ENCODE measurements at regions not wholly inside any gene's neighbourhood (a gene's known extent, or its start where the extent isn't known, plus 50 kb on each side); places are given as distances from the start of the nearest gene placed in this dataset.
"Not testable (repeated sequence)": the region's sequence is repeated elsewhere in the genome, so short reads cannot be mapped to it uniquely, and the experiment has no call there.

DNA sequence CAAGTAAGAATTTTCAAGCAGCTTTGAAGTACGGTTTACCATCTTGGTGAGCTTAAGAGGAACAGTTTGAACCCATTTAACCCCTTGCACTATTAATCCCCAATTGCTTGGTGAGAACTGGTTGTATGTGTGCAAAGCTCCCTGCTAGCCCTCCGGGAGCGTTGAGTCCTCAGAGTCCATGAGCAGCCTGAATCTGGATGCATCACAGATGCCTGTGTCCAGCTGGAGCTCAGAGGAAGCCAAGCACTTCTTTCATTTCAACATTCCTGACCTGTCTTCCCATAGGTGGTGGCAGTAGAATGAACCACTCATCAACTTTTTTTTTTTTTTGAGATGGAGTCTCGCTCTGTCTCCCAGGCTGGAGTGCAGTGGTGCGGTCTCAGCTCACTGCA is 199.9 kb upstream of the IRF2BP2 start:
- DNase-seq, result not testable (repeated sequence)

DNA sequence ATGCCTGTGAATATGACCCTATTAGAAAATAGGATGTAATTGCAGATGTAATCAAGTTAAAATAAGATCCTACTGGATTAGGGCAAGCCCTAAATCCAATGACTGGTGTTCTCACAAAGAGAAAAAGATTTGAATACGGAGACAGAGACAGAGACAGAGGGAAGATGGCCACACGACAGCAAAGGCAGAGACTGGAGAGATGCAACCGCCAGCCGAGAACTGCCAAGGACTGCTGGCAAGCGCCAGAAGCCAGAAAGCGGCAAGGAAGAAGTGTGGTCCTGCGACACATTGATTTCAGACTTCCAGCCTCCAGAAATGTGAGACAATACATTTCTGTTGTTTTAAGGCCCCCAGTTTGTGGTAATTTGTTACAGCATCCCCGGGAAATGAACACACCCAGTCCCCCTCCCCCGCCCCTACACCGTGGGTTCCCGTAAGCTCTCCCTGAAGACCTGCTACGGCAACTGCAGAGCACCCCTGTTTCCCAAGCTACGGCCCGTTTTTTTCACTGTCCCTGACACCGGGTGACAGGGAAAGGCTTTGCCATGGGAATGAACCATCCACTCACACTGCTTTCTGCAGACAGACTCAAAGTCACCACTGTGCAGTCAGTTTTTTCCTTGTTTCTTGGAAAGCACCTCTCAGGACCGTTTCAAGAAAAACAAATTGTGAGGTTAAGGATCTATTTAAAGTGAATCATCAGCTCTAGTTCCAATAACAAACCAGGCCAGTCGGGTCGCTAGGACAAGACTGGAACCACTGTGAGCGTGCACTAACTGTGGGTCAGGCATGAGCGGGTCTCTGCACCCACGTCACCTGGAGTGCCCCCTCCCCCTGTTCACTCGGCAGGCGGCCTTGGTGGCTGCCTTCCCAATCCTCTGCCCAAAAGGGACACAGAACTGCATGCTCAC is 199.2 kb upstream of the IRF2BP2 start:
- not testable (repeated sequence) for DNase-seq

DNA sequence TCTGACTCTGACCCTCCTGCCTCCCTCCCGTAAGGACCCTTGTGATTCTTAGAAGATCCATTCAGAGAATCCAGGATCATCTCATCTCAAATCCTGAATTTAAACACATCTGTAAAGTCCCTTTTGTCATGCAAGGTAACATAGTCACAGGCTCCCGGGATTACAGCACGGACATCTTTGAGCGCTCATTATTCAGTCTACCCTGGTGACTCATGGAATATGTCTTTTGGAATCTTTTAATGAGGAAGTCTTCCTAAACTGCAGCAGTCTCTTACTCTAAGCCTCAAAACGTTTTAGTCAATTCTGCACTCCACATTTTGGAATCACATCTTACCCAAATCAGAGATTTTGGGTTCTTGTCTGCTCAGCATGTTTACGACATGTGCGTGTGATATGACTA is 198.5 kb upstream of the IRF2BP2 start:
- DNase-seq, result not testable (repeated sequence)

DNA sequence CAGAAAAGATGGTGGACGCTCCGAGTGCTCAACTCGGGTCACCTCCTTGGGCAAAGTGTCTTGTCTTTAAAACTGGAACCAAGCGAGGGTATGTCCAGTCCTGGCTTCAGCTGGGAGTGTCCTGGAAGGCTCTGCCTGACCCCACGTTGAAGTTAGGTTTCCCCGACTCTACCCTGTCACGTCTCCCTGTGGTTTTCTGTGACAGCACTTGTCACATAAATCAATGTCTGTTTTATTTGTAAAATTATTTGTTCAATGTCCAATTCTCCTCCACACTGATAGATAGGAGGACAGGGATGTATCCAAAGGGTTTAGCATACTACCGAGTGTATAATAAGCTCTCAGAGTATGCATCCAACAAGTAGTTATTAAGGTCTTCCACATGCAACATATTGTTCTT is 197.7 kb upstream of the IRF2BP2 start:
- DNase-seq, result not testable (repeated sequence)

DNA sequence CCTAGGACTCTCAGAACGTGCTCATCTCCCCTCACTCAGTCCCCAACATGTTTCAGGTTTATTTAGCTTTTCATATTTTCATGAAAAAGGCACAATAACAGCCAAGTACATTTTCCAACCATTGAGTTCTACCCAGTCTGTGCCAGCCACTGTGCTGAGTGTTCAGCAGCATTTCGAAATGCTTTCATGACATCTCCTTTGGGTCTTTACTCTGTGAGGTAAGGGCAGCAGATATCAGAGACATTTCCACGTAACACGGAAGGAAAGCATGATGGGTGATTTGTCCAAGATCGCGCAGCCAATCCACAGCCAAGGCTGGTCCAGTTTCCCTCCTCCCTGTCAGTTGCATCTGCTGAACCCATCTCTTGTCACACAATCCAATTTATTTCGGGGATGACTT is 192.6 kb upstream of the IRF2BP2 start:
- DNase-seq, result not testable (repeated sequence)

DNA sequence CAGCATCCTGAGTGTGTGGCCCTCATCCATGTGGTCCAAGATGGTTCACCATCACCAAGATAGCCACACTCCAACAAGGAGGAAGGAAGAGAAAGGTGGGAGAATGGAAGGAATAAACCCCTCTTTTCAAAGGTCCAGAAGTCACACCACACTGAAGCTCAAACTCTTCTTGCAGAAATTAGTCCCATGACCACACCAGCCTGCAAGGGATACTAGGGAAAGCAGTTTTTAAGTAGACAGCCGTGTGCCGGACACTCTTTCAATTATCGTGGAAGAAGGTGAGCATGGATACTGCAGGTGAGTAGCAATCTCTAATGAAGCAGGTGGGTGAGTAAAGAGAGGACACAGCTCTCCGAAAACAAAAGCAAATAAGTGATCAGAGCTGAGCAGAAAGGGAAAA is 191.7 kb upstream of the IRF2BP2 start:
- not testable (repeated sequence) for DNase-seq

DNA sequence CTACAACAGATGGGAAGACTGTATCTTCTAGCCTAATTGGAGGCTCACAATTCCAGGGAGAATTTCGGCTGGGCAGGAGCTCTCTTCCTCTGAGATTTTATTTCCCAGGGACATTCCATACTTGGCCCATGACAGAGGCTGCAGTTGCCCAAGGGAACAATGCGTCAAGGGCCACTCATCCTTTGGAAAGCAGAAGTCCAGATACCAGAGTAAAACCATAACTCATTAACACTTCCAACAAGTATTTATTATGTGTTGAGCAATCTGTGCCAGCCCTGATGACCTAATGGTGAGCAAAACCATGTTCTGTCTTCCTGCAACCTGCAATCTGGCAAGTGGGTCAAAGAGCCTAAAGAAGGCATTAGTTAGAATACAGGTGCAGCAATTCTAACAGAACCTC is 191.2 kb upstream of the IRF2BP2 start:
- not testable (repeated sequence) for DNase-seq

DNA sequence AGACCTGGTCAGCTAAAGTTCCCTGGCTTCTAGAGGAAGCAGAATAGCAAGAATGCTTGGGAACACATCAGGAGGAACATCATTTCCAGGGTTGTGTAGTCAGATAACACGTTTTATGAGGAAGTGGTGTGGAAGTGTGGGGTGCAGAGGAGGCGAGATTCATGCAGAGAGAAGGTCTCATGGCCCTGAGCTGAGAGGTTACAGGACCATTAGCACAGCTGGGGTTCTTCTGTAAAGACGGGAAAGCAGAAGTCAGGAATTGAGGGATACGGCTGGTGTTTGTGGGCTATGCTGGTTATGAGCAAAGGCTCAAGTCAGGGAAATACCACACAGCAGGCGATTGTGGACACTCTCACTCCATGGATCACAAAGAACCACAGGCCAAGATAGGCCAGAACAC is 190.6 kb upstream of the IRF2BP2 start:
- not testable (repeated sequence) for DNase-seq

DNA sequence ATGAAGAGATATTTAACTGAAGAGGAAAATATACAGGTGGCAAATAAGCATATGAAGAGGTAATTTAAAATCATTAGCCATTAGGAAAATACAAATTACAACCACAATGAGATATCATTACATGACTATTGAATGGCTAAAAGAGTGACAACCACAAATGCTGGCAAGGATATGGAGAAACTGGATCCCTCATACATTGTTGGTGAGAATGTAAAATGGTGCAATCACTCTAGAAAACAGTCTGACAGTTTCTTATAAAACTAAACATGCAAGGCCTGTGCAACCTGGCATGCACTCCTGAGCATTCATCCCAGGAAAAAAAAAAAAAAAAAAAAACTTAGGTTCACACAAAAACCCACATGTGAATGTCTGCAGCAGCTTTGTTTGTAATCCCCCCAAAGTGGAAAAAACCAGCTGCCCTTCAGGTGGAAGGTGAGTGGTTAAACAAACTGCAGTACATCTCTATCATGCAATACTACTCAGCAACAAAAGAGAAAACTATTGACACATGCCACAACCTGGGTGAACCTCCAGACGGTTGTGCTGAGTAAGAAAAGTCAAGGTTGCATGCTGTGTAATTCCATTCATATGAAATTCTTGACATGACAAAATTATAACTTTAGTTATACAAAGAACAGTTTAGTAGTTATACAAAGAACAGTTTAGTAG is 189.2 kb upstream of the IRF2BP2 start:
- not testable (repeated sequence) for DNase-seq

DNA sequence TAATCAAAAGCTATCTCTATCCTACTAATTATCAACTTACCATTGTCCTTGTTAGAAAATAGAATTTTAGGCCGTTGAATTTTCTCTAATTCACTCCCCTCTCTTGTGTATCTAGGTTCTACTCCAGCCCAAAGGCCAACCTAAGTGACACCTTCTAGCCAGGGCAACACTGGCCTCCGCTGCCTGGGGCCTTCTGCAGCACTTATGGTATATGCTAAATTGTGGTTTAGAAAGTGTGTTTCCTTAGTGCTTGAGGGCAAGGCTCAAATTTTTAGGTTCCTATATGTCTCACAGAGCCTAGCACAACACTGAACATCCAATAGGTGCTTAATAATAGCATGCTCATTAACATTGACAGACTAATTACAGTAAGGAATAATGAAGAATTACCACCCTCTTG is 187.2 kb upstream of the IRF2BP2 start:
- DNase-seq, result not testable (repeated sequence)

DNA sequence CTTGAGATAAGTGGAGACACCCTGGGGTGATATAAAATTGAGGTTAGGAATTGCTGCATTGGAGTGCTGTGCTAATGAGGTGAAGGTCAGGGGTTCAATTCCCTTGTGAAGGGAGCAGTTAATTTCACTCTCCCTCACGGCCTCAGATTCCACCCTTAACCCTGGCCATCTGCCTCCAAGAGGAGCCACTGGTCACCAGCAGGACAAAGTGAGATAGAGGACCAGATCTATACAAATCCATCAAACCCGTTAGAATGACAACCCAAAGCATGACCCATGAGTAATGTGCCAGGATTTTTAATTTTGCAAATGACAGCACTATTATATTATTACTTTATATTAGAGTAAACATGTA is 186.4 kb upstream of the IRF2BP2 start:
- DNase-seq, result not testable (repeated sequence)

DNA sequence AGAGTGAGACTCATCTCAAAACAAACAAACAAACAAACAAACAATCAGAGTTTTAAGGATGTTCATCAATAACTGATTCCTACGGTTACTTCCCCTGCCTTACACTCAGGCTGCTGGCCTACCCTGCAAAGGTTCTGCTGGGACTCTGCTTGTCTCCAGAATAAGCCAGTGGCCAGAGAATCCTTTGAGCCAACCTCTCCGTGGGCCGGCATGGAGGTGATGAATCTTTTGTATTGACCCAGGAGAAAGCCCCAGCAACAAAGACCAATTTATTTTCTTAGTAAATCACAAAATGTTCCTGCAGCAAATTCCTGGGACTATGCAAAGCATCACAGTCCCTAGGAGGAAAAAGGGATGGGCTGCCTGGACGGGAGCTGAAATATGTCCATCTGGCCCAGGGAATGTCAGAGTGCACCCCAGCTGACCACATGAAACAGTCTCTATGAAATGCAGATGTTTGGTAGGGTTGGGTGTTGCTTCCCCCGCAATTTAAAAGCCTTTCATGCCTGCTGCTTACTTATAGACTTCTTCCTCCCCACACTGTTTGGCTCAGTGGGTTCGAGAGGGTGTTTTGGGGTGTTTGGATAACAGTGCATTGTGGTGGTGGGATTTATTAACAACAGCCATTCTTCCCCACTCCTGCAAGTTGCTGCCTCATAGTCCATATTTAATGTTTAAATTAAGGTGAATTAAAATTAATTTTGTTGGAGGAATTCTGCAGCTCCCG is 185.9 kb upstream of the IRF2BP2 start:
- DNase-seq, result not testable (repeated sequence)

DNA sequence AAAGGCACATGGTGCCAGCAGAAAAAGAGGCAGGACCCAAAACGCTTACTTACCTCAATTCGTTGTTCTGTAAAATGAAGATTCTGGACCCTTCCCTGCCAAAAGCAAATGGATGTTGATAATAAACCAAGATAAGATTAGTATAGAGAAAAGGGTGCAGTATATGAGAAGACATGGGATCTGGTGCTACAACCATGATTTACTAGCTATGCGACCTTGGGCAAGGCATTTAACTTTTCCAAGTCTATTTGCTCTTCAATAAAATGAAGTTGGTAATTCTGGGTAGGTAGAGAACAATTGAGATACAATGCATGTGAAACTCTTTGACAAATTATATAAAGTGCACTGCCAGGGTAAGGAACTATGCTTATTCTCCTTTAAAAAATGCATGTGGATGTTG is 185.0 kb upstream of the IRF2BP2 start:
- DNase-seq, result not testable (repeated sequence)

DNA sequence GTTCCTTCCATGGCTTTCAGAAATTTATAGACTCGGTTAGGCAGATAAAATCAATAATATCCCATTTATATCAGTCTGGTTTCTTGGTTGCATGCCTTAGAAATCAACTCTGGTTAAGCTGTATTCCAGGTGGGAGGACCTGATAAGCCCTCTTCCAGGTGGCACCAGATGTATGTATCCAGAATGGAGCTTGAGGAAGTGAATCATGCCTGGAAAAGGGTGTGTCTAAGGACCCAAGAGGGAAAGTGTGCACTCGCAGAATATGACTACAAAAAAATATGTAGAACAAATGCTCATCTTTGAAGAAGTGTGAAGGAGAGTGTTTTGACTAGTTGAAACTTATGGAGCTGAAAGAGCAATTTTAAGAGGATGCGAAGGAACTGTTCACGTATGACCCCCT is 184.5 kb upstream of the IRF2BP2 start:
- not testable (repeated sequence) for DNase-seq

DNA sequence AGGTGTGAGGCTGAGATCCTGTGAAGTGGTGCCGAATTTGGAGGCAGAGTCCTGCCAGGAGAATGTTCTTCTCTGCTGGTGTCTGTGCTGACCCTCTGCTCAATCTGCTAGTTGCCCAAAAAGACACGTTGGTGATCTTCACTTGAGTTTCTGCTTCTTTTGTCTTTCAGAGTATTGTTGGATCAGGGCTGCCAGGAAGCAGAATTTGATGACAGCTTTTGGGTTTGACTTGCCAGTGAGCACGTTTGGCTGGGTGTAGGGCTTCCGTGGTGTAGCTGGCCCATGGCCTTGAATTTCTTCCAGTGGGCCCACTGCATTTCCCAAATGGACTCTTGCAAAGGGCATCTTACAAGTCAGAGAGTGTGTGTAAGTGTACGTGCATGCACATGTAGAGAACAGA is 183.9 kb upstream of the IRF2BP2 start:
- DNase-seq, result not testable (repeated sequence)

DNA sequence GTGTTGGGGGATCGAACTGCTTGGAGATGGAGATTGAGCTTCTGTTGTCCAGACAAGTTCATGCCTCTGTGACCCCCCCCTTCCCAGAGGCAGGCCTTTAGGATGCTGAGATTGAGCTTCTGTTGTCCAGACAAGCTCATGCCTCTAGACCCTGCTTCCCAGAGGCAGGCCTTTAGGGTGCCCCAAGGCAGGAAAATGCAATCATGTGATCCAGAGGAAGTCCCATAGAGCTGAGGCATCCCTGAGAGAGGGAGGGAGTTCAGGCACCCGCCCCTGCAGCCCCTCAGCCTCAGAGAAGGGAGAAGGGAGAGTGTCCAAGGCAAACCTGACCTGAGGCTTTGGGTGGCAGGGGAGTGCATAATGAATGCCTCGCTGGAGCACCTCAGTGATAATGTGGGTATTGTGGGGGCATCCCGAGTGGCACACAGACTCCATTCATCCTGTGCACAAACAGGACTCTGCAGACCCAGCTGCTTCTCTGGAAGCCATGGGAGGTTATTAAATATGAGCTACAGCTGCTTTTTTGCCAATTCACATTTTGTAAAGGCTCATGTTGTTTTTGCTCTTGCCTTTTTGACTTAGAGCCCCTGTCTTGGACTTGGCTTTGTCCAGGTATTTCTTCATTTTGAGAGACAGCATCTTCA is 182.4 kb upstream of the IRF2BP2 start:
- DNase-seq, result not testable (repeated sequence)

DNA sequence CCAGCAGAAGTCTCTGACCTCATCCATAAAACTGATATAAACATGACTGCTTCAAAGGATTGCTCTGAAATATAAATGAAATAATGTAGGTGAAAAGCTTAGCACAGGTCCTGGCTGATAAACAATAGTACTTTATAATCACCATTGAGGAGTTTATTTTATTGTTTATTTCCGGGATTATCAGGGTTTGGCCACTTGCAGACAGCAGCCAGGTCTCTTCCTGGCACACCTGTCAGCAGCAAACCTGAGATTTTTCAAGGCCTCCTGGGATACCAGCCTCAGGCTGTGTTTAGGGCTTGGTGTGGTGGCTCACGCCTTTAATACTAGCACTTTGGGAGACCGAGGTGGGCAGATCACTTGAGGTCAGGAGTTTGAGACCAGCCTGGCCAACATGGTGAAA is 181.6 kb upstream of the IRF2BP2 start:
- not testable (repeated sequence) for DNase-seq

DNA sequence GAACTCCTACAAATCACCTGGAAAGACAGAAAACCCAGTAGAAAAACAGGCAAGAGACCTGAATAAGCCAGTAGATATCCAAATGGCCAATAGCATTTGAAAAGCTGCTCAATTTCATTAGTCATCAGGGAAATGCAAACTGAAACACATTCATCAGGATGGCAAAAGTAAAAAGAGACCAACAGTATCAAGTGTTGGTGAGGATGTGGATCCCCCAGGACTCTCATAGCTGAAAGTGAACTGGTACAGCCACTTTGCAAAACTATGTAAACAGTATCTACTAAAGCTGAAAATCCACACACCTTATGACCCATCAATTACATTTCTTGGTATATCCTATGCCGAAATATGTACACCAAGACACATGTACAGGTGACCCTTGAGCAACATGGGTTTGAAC is 180.4 kb upstream of the IRF2BP2 start:
- DNase-seq, result not testable (repeated sequence)

DNA sequence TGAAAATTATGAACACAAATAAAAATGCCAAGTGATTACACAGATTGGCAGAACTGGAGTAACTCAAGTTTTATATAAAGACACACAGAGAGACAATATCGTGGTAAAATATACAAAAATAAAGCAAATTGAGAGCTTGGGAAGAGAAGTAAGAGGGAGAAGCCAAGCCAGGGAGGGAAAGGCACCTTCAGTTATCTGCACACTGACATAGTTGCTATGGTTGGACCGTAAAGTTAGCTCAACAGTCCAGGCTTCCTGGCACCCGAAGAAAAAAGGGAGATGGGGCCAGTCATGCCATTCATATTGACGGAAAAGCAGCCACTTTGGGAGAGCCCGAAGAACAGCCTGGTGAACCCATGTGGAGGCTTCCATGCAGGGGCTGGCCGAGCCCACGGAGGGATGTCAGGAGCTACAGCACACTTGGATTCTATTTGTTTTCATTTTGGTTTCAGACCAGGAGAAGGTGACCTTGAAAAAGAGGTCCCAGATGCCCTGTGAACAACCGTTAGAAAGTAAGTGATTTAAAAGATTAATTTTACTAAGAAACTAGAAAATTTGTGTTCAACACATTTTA is 177.1 kb upstream of the IRF2BP2 start:
- not testable (repeated sequence) for DNase-seq

DNA sequence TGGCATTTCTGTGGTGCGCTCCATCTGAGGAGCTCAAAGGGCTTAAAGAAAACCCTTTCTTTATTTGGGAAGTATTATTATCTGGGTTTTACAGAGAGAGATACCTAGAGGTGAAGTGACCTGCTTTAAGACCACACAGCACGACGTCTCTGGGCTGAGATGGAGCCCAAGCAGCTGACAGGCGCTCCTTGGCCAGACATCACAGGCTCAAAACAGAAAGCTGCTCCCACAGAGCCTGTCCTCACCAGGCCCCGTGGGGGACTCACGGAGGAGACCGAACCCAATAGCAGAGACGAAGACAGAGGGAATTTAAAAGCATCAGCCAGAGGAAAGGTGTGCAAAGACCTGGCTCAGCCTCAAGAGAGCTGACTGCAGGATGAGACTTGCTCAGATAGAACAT is 175.9 kb upstream of the IRF2BP2 start:
- not testable (repeated sequence) for DNase-seq

DNA sequence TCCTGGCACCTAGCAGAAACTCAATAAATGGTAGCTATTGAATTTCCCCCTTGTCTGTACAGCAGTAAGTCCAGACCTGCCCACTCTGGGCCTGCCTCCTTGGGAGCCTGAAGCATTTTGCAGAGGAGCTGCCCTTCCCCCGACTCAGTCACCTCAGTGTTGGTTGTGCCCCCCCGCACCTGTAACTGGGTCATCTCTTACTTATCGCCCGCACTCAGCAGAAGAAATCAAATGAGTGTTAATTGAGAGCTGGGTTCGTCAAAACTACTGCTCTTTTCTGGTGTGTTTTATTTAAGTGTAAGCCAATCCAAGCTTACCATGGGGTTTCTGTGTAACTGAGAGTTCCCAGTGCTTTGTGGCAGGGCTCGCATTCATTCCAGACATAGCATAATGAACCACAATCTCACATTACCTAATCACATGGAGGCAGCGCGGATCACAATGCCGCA is 175.5 kb upstream of the IRF2BP2 start:
- DNase-seq, result not testable (repeated sequence)

DNA sequence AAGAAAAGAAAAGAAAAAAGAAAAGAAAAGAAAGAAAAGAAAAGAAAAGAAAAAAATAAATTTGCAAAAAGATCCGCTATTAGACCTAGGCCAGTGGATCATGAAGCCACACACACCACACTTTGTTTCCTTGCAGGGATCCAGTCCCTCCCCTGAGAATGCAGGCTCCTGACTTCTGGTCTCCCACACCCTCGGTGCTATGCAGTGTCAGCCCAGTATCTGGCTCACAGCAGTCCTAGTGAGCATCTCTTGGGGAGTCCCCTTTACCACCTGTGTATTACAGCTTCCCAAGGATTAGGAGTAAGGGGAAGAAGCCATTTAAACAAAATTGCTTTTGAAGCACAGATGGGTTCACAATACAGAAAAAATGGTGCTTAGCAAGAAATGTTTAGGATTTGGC is 174.1 kb upstream of the IRF2BP2 start:
- DNase-seq, result not testable (repeated sequence)

DNA sequence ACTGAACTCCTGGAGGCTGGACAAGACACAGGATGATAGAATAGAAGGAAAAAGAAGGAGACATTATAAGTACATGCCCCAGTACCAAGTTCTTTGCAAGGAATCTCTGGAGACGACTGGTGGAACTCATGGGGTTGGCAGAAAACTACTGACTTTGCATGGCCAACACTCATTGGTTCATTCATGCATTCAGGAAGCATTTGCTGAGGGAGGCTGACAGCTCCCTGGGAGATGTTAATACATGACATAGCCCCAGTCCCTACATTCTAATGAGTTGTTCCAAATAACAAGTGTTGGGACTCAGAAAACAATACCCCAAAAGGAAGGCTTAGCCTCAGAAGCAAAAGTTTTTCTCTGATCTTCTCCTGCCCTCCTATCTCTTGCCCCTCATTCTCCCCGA is 172.8 kb upstream of the IRF2BP2 start:
- DNase-seq, result no peak
